ENCODE measurements at regions not wholly inside any gene's neighbourhood (a gene's known extent, or its start where the extent isn't known, plus 50 kb on each side); places are given as distances from the start of the nearest gene placed in this dataset.

DNA sequence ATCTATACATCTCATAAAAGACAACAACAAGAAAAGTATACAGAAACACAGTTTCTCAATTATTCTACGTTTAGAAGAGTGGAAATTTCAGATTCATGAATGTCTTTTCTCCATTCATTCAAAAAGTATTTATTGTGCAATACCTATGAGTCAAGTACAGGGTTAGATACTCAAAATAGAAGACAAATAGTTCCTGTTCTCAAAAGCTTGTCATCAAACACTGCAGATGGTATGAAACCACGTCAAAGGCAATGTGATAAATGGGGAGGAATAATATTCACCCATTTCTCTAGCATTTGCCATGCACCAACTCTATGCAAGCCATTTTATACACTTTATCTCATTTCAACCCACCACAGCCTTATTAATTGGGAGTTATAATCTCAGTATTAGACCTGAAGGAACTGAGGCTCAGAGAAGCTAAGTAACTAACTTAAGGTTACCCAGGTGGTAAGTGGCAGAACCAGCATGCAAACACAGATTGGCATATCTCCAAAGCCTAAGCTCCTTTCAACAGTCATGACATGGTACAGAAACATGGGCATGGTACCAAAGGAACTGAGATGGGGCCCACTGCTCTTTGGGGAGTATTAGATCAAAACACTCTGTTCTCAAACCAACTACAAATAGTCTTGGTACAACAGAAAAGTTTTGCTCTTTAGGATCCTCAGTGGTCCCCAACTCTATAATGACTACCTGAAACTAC lies 67.2 kb upstream of the NPAS2 start:
- no peak for DNase-seq (ENCODE audit: low spot score)

DNA sequence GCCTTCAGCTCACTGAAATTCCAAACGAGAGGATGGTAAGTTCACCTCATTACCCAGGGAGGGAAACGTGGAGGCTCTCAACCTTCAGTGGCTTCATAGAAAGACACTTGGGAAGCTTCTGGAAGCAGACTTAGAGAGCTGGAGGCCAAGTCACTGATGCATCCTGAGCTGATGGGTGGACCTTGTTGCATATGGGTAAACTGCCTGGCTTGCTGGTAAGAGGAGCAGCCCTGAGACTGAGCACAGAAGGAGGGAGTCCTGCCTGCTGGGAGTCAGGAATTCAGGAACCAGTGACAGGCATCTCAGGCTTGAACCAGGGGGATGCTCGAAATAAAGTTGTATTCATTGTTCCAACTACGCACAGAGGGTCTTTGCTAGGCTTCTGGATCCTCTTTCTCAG lies 66.5 kb upstream of the NPAS2 start:
- DNase-seq (ENCODE audit: low spot score), result no peak
- intact Hi-C loops (cut with DNase I), result no loop called here

More for the DNA sequence above, 67.2 kb upstream of the NPAS2 start:
- intact Hi-C loops (cut with DNase I), result no loop called here

DNA sequence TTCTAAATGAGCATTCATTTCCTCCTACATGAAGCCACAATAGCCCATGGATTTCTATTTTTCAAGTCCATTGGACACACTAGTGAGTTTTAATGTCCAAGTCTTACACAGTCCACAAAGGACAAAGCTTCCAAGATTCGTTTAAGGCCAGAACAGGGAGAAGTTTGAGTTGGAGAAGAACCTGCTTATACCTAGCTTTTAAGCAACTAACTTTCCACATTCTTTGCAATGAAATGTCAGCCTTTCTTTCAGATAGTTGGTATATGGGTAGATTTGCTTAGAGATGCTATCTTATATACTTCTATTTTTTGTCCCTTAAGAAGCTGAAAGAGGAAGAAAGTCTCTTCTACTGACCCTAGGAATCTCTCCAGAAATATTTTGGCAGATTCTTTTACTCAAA lies 66.1 kb upstream of the NPAS2 start:
- intact Hi-C loops (cut with DNase I), result no loop called here
- no peak for DNase-seq (ENCODE audit: low spot score)

DNA sequence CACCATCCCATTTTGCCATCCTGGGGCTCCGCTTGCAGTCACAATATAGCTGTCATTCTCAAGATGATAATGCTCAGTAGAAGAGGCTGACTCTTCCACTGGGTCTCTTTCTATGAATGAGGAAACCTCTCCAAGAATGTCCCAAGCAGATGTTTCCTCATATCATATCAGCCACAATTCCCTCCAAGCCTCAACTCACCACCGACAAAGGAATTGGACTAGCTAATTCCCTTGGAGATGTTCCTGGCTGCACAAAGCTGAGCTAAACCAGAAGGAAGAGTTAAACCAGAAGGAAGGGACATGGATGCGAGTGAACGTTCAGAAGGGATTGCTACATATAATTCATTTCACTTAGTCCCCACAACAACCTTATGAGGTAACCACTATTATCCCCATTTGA lies 65.0 kb upstream of the NPAS2 start:
- intact Hi-C loops (cut with DNase I), result no loop called here
- DNase-seq (ENCODE audit: low spot score), result no peak

DNA sequence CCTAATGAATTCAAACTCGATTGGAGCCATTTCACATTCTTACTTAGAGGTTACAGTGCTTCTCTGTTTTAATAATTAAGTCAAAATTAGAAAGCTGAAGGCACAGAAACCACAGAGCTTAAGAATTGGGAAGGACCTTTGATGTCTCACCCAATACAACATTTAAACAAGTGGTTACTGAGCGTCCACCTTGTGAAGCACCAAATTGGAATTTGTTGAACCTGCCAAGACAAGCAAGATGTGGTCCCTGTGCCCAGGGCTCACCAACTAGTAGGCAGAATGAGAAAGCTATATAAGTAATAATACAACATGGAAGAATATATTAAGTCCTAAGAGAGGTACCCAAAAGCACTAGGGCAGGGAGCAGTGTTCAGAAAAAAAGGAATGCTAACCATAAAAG lies 64.5 kb upstream of the NPAS2 start:
- intact Hi-C loops (cut with DNase I), result no loop called here
- no peak for DNase-seq (ENCODE audit: low spot score)

DNA sequence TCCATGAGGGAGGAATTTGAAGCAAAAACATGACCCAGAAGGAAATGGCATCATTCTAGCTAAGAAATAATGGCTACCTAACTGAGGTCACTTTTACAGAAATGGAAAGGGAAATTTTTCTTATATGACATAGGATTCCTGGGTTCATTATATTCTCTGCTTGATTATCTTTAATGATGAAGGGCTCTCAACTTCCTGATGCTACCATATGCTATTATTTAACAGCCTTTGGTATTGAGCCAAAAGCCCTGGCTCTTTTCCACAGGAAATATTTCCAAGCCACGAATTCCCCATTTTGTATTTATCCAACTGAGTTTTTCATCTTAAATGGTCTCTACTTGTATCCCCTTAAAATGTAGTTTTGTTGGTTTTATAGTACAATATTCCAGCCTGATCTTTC lies 63.2 kb upstream of the NPAS2 start:
- no peak for DNase-seq (ENCODE audit: low spot score)
- intact Hi-C loops (cut with DNase I), result no loop called here

DNA sequence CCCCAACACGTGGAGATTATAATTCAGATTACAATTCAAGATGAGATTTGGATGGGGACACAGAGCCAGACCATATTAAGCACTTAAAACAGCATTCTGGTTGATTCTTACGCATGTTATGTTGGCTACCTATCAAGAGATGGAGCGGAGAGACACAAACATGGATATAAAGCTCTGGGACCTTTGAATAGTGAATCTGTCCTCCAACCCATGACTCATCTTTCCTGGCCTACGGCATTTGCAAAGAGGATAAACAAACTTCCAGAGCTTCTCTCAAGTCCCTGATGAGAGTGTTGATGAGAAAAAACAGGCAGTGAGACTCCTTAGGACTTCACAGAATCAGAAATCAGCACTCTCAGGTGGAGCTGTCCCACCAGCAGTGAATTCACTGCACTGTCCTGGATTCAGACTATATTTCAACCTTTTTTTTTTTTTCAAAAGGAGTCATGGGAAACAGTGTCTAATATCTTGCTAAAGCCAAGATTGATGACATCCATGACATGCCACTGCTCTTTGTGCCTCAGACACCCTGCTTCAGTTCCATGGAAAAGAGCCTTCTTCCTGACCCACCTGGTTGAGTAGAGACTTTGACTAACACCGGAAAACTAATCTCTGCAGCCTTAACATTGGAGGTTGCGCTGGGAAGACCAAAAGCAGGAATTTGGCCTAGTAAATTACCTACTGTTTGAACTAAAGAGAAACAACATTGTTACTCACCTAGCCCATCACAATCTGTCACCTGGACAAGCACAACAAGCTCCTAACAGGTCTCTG lies 62.1 kb upstream of the NPAS2 start:
- intact Hi-C loops (cut with DNase I), result no loop called here
- no peak for DNase-seq (ENCODE audit: low spot score)

DNA sequence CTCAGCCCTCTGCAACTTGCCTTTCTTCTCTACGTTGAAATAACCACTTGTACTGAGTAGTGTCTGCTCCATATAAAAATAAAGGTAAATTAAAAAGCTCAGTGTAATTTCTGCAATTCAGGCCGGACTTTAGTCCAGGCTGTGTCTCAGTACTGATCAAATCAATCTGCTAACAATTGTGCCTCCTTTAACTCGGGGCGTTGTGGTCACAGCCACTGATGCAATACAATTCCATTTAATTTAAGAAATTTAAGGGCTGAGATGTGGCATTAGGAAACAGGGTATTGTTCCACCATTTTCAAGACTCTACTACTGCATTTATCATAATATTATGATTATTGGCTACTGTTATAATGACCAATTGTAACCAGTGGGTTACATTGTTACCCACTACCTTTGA lies 60.0 kb upstream of the NPAS2 start:
- no peak for DNase-seq (ENCODE audit: low spot score)
- intact Hi-C loops (cut with DNase I), result loop anchor here in 1 of 2 donors (10.0 kb wide), 1 partner anchor 55 kb away; no protein-coding TSS in a partner anchor

DNA sequence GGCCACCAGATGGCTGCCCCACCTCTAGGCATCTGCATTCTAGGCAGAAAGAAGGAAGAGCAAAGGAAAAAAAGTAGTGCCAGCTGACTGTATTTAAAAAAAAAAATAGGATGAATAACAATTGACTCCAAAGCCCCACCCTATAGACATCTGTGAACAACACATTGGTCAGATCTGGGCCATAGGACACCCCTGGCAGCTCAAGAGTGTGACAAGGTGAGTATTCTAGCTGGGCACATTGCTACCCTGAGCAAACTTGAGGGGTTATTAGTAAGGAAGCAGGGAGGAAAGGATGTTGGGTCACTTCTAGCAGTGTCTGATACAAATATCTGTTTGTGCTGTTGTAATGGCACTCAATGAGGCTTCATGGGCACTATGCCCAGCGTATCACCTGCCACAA lies 58.6 kb upstream of the NPAS2 start:
- intact Hi-C loops (cut with DNase I), result loop anchor here in 1 of 2 donors (10.0 kb wide), 1 partner anchor 53 kb away; no protein-coding TSS in a partner anchor

DNA sequence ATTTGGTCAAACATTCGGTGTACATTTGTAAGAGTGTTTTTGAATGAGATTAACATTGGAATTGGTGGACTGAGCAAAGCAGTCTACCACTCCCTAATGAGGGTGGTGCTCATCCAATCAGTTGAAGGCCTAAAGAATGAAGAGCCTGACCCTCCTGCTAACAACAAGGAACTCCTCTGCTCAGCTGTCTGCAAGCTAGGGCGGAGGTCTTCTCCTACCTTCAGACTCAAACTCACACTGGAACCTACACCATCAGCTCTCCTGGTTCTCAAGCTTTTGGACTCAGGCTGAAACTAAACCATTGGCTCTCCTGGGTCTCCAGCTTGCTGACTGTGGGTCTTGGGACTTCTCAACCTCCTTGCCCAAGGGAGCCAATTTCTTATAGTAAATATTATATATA lies 55.5 kb upstream of the NPAS2 start:
- DNase-seq (ENCODE audit: low spot score), result no peak
- intact Hi-C loops (cut with DNase I), result loop anchor here in 1 of 2 donors (10.0 kb wide), 1 partner anchor 50 kb away; no protein-coding TSS in a partner anchor

More for the DNA sequence above, 58.6 kb upstream of the NPAS2 start:
- DNase-seq (ENCODE audit: low spot score), result no peak

DNA sequence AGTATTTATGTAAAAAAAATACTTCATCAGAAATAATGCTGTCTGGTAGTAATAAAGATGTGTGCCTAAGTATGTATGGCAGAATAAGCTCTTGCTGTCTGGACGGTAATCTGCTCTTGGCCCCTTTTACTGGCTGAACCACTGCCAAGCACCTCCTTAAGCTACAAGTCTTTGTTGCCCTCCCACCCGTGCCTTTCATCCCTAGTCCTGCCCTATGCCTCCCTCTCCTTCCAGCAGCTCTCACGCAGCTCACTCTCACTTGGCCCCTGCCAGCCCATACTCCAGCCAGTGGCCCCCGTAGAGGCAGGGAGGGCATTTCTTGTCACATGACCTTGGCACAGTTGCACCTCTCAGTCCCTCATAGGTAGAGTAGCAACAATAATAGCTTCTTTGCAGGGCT lies 54.5 kb upstream of the NPAS2 start:
- DNase-seq (ENCODE audit: low spot score), result no peak
- intact Hi-C loops (cut with DNase I), result loop anchor here (5.0 to 10.0 kb wide), 2 partner anchors 49 to 52 kb away; no protein-coding TSS in a partner anchor

DNA sequence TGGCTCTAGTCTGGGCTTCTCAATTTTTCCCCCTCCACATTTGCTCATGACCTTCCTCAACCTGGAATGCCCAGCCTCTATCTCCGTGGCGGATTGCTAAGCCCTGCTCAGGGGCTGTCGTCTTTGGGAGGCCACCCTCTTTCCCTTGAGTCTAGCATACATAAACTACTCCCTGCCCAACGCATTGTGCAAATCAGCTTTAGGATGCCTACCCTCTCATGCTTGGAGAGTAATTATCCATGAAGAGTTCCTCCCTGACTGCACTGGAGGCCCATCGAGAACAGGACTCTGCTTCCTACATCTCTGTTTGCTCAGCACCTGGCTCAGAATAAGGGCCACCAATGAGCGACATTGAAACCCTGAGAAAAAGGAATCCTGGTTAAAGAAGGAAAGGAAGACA lies 53.7 kb upstream of the NPAS2 start:
- no peak for DNase-seq (ENCODE audit: low spot score)
- intact Hi-C loops (cut with DNase I), result loop anchor here (5.0 to 10.0 kb wide), 2 partner anchors 49 to 51 kb away; no protein-coding TSS in a partner anchor

DNA sequence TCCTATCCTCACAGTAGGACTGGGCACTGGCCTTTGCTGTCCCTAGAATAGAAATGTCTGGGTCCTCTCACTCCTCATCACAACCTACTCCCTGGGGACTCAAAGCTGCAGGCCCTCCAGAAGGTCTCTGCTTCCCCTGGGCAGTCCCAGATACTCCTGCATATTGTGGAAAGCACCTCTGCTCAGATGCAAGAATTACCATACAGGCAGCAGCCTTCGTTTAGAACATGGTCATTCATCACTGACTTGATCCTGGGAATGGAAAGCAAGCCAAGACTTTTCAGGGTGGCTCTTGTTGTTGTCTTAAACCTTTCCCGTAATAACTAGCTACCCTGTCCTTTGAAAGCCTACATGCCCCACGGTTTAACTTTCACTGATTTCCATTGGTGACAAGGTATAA lies 53.1 kb upstream of the NPAS2 start:
- no peak for DNase-seq (ENCODE audit: low spot score)
- intact Hi-C loops (cut with DNase I), result loop anchor here (5.0 to 10.0 kb wide), 2 partner anchors 48 to 50 kb away; no protein-coding TSS in a partner anchor

DNA sequence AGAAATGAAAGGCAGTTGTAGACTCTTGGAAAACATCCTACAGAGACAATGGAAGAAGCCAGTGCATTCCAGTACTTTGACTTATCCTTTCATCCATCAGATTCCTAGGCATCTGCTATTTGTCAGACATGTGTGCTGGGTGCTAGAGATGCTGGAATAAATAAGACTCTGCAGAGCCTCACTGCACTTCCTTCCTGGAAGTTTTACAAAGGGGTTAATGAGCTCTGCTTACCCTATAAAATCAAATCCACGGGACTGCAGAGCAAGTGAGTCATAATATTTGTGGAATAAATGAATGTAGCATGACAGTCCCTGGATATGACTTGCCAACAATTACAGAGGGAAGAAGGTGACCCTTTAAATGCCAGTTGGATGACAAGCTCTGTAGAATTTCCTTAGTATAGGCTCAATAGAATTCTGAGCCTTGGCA lies 52.7 kb upstream of the NPAS2 start:
- DNase-seq (ENCODE audit: low spot score), result no peak
- intact Hi-C loops (cut with DNase I), result loop anchor here (5.0 to 10.0 kb wide), 2 partner anchors 48 to 50 kb away; no protein-coding TSS in a partner anchor

DNA sequence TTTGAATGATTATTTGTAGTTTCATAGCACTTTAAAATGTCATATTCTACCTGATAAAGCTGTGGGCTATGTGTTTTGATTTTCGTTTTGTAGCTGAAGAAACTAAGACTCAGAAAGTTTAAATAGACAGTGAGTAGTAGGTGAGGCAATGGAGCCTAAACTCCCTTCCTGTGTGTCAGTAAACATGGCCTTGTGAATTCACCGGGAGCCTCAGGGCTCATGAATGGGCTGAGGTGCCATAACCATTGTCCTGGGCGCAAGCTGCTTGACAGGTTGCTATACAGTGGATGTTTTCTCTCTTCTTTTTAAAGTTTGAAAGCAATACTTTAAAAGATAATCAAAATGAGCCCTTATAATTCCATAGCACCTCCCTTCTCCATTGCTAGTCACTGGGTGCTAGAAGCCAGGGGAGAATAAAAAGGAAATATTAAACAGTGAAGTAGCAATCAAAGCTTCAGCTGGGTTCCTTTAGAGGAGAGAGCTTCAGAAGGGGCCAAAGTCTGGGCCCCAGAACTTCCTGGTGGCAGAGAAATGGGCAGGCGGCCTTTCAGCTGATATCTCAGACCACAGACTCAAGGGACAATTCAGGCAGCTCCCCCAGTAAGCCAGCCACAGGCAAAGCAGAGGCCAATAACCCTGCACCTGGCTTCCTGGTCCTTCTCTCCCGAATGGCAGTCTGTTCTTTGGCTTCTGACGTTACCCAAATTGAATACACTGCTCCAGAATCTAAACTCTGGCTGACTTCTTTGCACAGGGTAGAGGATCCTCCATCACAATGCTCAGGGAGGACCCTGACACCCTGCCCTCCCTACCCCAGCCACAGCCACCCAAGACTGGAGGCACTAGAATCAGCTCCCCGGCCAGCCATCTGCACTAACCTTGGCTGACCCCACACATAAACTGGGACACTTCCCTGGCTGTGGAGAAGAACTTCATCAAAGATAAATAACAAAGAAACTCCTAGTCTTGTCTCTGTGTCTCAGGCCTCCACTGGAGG lies 51.8 kb upstream of the NPAS2 start:
- intact Hi-C loops (cut with DNase I), result loop anchor here (5.0 to 10.0 kb wide), 2 partner anchors 47 to 49 kb away; no protein-coding TSS in a partner anchor
- DNase-seq (ENCODE audit: low spot score), result no peak

Measured in posterior vena cava (tissue), 2 donors.